Activated CD8-positive, alpha-beta T cell treated with anti-CD3 and anti-CD28 coated beads for 36 hours (primary cell): ENCODE measurements at regions not wholly inside any gene's neighbourhood (a gene's known extent, or its start where the extent isn't known, plus 50 kb on each side); places are given as distances from the start of the nearest gene placed in this dataset.

Experiments
- ATAC-seq: fragments of 200-7000 bp; cut with Tn5 transposase; one replicate; pipeline ENCODE4 v1.10.0; 2021; ENCODE audit warnings: mild to moderate bottlenecking, moderate library complexity
- CTCF ChIA-PET: fragments of 350-600 bp; sonication (Branson Sonifier 250); formaldehyde crosslinking; loops from one replicate; lab custom pipeline; 2021; ENCODE audit warnings: antibody characterized with exemption; lab: Charles Lee
- POLR2A ChIA-PET: fragments of 350-600 bp; sonication (Branson Sonifier 250); formaldehyde crosslinking; loops from one replicate; lab custom pipeline; 2021; ENCODE audit warnings: antibody characterized with exemption; lab: Charles Lee
- DNase-seq: peaks from one replicate; pipeline ENCODE4 v3.0.0-alpha.2; 2020
- H3K27ac Mint-ChIP-seq: one replicate; pipeline ENCODE4 v1.8.0; 2021; ENCODE audit warnings: mild to moderate bottlenecking, mixed read lengths
- H3K27me3 Mint-ChIP-seq: one replicate; pipeline ENCODE4 v1.8.0; 2021; ENCODE audit warnings: mixed read lengths
- H3K36me3 Mint-ChIP-seq: one replicate; pipeline ENCODE4 v1.8.0; 2021; ENCODE audit warnings: low read depth, mixed read lengths
- H3K4me1 Mint-ChIP-seq: one replicate; pipeline ENCODE4 v1.8.0; 2021; ENCODE audit warnings: low read depth, mixed read lengths
- H3K4me3 Mint-ChIP-seq: one replicate; pipeline ENCODE4 v1.8.0; 2021; ENCODE audit warnings: mild to moderate bottlenecking, moderate library complexity, mixed read lengths
- H3K9me3 Mint-ChIP-seq: one replicate; pipeline ENCODE4 v1.8.0; 2021; ENCODE audit warnings: mixed read lengths
- intact Hi-C: fragments of 100-400 bp; cut with micrococcal nuclease; formaldehyde crosslinking; loops from one replicate; pipeline ENCODE4 v1.10.0; 2022
- TF ChIP-seq, protein P1 (sequence below): fragments of 200-600 bp; IDR thresholded peaks from one replicate; pipeline ENCODE4 v1.8.0; 2022; ENCODE audit warnings: antibody characterized with exemption, mild to moderate bottlenecking

- Mint-ChIP-seq H3K4me3 (no peak overlapping the region), H3K36me3 (no peaks in the 10 kb centered on the region), H3K27ac (no peak overlapping the region), H3K27me3 (no peaks in the 10 kb centered on the region), H3K4me1 (no peaks in the 10 kb centered on the region), H3K9me3 (peaks cover 2% of the 10 kb centered on the region)
- ATAC-seq (no peak), DNase-seq (no peak)
- POLR2A ChIA-PET: no interaction called here
- CTCF ChIA-PET: no interaction called here
- intact Hi-C loops: no loop called here
- TF ChIP-seq, protein P1, sequence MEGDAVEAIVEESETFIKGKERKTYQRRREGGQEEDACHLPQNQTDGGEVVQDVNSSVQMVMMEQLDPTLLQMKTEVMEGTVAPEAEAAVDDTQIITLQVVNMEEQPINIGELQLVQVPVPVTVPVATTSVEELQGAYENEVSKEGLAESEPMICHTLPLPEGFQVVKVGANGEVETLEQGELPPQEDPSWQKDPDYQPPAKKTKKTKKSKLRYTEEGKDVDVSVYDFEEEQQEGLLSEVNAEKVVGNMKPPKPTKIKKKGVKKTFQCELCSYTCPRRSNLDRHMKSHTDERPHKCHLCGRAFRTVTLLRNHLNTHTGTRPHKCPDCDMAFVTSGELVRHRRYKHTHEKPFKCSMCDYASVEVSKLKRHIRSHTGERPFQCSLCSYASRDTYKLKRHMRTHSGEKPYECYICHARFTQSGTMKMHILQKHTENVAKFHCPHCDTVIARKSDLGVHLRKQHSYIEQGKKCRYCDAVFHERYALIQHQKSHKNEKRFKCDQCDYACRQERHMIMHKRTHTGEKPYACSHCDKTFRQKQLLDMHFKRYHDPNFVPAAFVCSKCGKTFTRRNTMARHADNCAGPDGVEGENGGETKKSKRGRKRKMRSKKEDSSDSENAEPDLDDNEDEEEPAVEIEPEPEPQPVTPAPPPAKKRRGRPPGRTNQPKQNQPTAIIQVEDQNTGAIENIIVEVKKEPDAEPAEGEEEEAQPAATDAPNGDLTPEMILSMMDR: no peak
These were observed 163.8 kb downstream of the INHBA start for GRCh38 chr7:41538810-41539724.

DNA sequence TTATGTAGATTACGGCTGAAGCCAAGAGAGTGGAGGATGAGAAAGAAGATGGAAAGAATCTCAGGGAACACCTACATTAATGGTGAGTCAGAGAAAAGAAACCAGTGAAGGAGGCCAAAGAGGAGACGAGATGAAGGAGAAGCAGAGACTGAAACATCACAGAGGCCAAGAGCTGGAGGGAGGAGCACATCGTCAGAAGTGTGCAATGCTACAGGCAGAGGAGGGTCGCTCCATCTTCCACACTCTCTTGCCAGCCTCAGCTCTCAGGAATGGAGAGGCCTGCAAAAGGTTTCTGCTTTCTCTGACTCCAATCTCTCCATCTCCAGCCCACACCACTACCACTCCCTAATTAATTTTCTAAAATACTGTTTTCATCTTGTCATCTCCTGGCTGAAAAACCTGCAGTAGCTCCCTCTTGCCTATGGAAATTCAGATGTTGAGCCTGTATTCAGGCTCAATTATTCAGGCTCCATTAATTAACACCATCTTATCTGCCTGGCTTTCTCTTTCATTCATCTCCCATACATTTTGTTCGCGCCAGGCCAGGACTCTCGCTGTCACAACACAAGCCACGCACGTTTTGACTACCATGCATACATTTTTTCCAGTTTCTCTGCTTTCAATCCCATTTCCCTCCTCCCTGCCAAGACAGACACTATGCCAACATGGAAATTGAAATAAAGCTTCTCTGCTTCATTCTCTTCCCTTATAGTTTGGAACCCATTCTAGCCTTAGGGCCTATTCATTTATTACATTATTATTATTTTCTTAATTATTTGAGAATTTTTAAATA is 165.8 kb downstream of the INHBA start:
- ChIA-PET POLR2A (no interaction called here), CTCF (interaction anchor here (1.1 kb wide), 1 partner anchor 31 kb away, joined by 3 read pairs; no protein-coding TSS in a partner anchor)
- peaks cover 2% of the 10 kb centered on the region for H3K9me3 Mint-ChIP-seq

DNA sequence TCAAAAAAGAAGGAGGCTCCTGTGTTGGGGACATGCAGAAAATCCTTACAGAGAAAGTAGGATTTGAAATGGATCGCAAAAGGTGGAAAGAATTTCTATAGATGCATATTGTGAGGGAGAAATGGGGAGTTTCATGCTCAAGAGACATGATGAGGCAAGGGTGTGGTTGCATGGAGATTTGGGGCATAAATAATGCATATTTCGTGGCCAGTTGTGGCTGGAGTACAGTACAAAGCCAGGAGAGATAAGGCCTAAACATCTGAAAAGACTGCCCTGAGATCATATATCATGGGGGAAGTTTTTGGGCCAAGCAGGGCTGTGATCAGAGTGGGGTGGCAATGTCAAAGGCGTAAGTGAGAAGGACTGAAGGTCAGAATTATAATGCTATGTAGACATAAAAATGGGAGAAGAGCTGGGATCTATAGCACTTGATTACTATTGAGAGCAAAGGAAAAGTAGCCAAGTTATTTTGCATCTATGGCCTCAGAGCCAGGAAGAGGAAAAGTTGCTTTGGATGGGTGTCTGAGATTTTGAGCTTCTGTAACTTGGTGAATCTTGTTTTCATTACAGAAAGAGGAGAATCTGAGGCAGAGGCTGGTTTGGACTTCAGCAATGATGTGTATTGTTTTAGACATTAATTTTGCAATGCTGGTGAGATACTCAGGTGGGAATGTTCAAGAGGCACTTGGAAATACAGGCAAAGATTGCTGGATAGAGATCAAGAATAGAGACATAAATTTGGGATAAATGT is 166.6 kb downstream of the INHBA start:
- Mint-ChIP-seq H3K4me3 (no peak overlapping the region), H3K9me3 (peaks cover 2% of the 10 kb centered on the region), H3K4me1 (no peaks in the 10 kb centered on the region), H3K36me3 (no peaks in the 10 kb centered on the region), H3K27ac (no peak overlapping the region), H3K27me3 (no peaks in the 10 kb centered on the region)
- DNase-seq (no peak), ATAC-seq (no peak)
- TF ChIP-seq, protein P1: no peak
- POLR2A ChIA-PET: no interaction called here
- intact Hi-C loops: no loop called here
- CTCF ChIA-PET: interaction anchor here (1.1 kb wide), 1 partner anchor 30 kb away, joined by 3 read pairs; no protein-coding TSS in a partner anchor

More for the DNA sequence above, 165.8 kb downstream of the INHBA start:
- ATAC-seq (no peak), DNase-seq (no peak)
- H3K36me3 Mint-ChIP-seq: no peaks in the 10 kb centered on the region
- H3K27me3 Mint-ChIP-seq: no peaks in the 10 kb centered on the region
- TF ChIP-seq, protein P1: no peak
- H3K4me1 Mint-ChIP-seq: no peaks in the 10 kb centered on the region
- intact Hi-C loops: no loop called here
- no peak overlapping the region for H3K4me3 Mint-ChIP-seq
- H3K27ac Mint-ChIP-seq: no peak overlapping the region

- no peaks in the 10 kb centered on the region for H3K36me3 Mint-ChIP-seq
- no peak overlapping the region for H3K4me3 Mint-ChIP-seq
- no peaks in the 10 kb centered on the region for H3K4me1 Mint-ChIP-seq
- DNase-seq (no peak), ATAC-seq (no peak)
- CTCF ChIA-PET: no interaction called here
- no peak overlapping the region for H3K27ac Mint-ChIP-seq
- H3K27me3 Mint-ChIP-seq: no peaks in the 10 kb centered on the region
- POLR2A ChIA-PET: no interaction called here
- H3K9me3 Mint-ChIP-seq: peaks cover 3% of the 10 kb centered on the region
- intact Hi-C loops: no loop called here
- TF ChIP-seq, protein P1: no peak
These were observed 173.1 kb downstream of the INHBA start for GRCh38 chr7:41529831-41530230.
